Rectal smooth muscle tissue (tissue), 1 donor: ENCODE measurements at regions not wholly inside any gene's neighbourhood (a gene's known extent, or its start where the extent isn't known, plus 50 kb on each side); places are given as distances from the start of the nearest gene placed in this dataset.

ENCODE experiments used
- H3K27ac ChIP-seq: one replicate; pipeline ENCODE4 v1.7.0; 2013; ENCODE audit warnings: low read depth, low read length, inconsistent platforms
- H3K27me3 ChIP-seq: one replicate; pipeline ENCODE4 v1.7.0; 2013; ENCODE audit warnings: low read length; ENCODE audit not compliant: control insufficient read depth, insufficient read depth
- H3K36me3 ChIP-seq: one replicate; pipeline ENCODE4 v1.7.0; 2013; ENCODE audit warnings: low read length; ENCODE audit not compliant: control insufficient read depth, insufficient read depth
- H3K4me1 ChIP-seq: one replicate; pipeline ENCODE4 v1.7.0; 2013; ENCODE audit warnings: low read length; ENCODE audit not compliant: control insufficient read depth, insufficient read depth
- H3K4me3 ChIP-seq: one replicate; pipeline ENCODE4 v1.7.0; 2013; ENCODE audit warnings: low read length
- H3K9ac ChIP-seq: one replicate; pipeline ENCODE4 v1.7.0; 2013; ENCODE audit warnings: low read length

DNA sequence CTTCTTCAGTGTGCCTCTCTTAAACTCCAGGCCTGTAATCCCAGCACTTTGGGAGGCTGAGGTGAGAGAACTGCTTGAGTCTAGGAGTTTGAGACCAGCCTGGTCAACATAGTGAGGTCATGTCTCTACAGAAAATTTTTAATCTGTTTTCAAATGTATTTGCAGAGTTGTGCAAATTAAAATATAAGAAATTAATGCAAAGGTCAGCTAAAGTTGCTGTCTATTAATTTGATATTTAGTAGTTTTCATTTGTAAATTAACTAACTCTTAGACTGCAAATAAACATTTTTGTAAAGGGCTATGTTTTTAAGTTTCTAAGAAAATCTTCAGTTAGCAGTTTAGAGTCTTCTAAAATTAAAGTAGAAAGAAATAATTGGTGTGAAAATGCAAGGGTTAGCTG, 99.9 kb upstream of the TJP1 start:
- no peak overlapping the region for H3K4me3 ChIP-seq
- no peaks in the 10 kb centered on the region for H3K36me3 ChIP-seq
- H3K27ac ChIP-seq, result no peak overlapping the region
- H3K9ac ChIP-seq, result no peak overlapping the region
- H3K4me1 ChIP-seq, result no peaks in the 10 kb centered on the region
- H3K27me3 ChIP-seq, result no peaks in the 10 kb centered on the region

DNA sequence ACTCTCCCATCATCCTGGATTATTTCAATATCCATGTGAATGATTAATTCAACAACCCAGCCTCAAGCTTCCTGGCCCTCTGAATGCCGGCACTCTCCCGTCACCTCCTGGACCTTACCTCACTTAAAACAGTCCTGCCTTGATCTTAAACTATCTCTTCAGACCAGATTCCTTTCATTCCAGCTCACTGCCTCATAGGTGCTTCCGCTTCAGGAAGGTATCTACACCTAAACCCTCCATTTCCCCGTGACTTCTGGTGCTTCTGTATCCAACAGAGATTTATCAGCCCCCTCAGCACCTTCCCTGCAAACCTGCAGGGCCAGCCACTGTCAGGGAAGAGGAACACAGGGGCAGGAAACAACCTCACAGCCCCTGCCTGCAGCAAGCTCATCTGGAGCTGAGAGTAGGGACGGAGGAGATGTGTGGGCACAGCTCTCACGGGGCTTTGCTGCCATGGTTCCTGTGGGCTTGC, 98.9 kb upstream of the TJP1 start:
- Histone ChIP-seq H3K9ac (no peak overlapping the region), H3K4me1 (no peaks in the 10 kb centered on the region), H3K36me3 (no peaks in the 10 kb centered on the region), H3K27me3 (no peaks in the 10 kb centered on the region), H3K27ac (no peak overlapping the region), H3K4me3 (no peak overlapping the region)

DNA sequence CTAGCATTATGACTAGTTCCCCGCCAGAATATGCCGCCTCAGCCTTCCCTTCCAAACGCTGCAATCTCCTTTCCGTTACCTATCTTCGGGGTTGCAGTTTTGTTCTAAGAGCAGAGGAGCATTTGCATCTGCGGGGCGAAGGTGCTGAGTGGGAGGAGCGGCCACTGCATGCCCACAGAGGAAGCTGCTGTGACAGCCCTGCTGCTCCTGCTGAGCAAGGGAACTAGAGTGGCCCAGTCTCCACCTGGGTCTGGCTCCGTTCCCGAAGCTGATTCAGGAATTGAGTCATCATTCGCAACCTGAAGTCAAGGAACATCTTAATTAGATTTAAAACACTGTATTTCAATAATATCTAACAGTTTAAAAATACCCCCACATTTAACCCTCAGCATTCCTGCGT, 98.2 kb upstream of the TJP1 start:
- H3K27me3 ChIP-seq, result no peaks in the 10 kb centered on the region
- H3K36me3 ChIP-seq, result no peaks in the 10 kb centered on the region
- no peak overlapping the region for H3K27ac ChIP-seq
- H3K4me3 ChIP-seq, result no peak overlapping the region
- H3K4me1 ChIP-seq, result no peaks in the 10 kb centered on the region
- no peak overlapping the region for H3K9ac ChIP-seq

DNA sequence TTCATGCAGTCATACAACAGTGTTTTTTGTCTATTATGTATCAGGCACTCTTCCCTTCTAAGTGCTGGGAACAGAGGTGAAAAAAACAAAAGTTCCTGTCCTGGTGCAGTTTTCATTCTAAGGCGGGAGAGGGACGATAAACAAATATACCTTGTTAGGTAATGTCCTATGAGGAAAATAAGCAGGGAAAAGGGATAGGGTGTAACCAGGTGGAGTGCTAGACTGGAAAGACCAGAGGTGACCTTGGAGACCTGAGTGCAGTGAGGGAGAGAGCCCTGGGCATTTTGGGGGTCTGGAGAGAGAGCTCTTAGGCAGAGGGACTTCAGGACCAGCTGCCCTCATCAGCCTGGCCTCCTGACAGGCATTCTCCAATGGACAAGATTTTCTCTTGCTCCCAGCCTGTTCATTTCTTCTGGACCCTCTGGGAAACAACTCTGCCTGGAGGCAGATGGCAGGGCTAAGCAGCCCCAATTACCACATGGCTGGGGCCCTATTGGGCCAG, 97.2 kb upstream of the TJP1 start:
- no peak overlapping the region for H3K4me3 ChIP-seq
- H3K27ac ChIP-seq, result no peak overlapping the region
- peaks cover under 1% of the 10 kb centered on the region for H3K4me1 ChIP-seq
- no peaks in the 10 kb centered on the region for H3K27me3 ChIP-seq
- H3K9ac ChIP-seq, result no peak overlapping the region
- no peaks in the 10 kb centered on the region for H3K36me3 ChIP-seq

DNA sequence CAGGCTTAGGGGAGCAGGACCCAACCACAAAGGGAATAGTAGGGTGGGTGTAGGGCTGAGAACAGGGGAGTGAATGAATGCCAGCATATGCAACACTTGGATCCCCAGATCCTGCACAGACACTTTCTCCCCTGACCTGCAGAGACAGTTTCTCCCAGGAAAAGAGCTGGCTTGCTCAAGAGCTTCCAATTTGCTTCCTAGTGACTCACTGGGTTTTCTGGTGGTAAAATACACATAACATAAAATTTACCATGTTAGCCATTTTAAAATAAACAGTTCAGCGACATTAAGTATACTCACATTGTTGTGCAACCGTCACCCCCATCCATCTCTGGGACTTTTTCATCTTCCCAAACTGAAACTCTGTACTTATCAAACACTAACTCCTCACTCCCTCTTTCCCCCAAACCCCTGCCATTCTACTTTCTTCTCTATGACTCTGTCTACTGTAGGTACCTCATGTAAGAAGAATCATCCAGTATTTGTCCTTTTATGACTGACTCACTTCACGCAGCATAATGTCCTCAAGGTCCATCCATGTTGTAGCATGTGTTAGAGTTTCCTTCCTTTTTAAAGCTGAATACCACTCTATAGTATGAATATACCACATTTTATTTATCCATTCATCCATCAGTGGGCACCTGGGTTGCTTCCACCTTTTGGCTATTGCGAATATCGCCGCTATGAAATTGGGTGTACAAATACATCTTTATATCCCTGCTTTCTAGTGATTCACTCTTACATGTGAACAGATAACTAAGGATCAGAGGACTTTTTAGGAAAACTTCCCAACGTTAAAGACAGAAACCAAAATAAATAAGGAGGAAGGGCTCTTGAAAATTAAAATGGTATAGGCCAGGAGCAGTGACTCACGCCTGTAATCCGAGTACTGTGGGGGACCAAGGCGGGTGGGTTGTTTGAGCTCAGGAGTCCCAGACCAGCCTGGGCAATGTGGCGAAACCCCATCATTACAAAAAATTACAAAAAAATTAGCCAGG, 95.6 kb upstream of the TJP1 start:
- Histone ChIP-seq H3K27ac (no peak overlapping the region), H3K27me3 (no peaks in the 10 kb centered on the region), H3K4me1 (peaks cover 10% of the 10 kb centered on the region), H3K9ac (no peak overlapping the region), H3K36me3 (no peaks in the 10 kb centered on the region), H3K4me3 (no peak overlapping the region)

DNA sequence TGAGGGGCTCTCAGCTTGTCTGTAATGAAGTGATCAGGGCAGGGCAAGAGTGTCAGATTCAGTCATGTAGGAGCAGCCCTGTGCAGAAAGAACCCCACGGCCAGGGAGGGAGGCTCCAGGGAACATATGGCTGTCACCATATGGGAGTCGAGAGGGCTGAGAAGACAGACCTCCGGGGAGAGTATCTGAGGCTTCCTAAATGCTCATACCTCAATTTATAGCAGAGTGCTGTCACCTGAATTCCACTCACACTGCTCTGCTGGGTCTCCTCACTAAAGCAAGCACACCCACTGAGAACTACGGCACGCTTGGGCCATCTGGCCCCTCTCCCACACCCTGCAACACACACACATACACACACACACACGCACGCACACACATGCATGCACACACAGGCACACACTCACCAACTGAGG, 92.3 kb upstream of the TJP1 start:
- H3K4me1 ChIP-seq, result peaks cover 11% of the 10 kb centered on the region
- no peak overlapping the region for H3K4me3 ChIP-seq
- H3K9ac ChIP-seq, result no peak overlapping the region
- H3K27me3 ChIP-seq, result no peaks in the 10 kb centered on the region
- no peaks in the 10 kb centered on the region for H3K36me3 ChIP-seq
- no peak overlapping the region for H3K27ac ChIP-seq

DNA sequence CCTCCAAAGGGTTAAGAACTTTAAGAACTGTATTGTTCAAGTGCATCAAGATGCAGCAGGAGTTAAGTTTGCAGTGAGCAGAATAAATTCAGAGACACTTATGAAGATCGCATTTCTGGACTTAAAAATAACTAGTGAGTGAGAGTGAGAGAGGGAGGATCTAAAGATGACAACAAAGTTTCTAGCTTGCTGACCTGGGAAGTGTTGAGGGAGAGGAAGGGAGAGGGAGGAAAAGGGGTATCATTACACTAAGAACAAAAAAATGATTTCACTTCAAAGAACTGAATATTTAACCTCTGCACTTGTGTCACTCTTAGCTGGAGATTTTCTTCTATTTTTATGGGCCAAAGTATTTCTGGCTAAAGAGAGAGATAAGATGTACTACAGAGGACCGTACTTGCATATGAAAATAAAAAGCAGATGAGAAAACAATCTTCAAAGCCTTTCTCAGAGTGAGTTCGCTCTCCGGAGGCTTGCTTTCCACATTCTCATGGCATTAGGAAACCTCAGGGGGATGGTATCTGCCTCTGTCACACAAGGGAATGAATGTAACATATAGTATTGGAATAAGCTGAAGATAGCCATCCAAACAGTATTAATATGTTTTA, 91.4 kb upstream of the TJP1 start:
- Histone ChIP-seq H3K27me3 (no peaks in the 10 kb centered on the region), H3K36me3 (no peaks in the 10 kb centered on the region), H3K4me3 (no peak overlapping the region), H3K27ac (no peak overlapping the region), H3K4me1 (peaks cover 13% of the 10 kb centered on the region), H3K9ac (no peak overlapping the region)

DNA sequence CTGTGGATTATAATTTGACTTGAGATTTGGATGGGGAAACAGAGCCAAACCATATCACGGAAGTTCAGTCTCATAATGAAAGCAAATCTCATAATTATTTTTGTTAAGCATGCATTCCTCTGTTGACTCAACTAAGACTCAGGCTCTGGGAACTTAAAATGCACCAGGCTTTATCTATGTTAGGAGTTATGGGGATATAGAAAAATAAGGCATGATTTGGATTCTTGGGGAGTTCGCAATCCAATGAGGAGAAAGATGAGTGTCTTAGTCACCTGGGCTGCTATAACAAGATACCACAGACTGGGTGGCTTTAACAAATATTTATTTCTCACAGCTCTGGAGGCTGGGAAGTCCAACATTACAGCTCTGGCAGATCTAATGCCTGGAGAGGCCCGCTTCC, 89.4 kb upstream of the TJP1 start:
- peaks cover 13% of the 10 kb centered on the region for H3K4me1 ChIP-seq
- H3K9ac ChIP-seq, result no peak overlapping the region
- H3K27me3 ChIP-seq, result no peaks in the 10 kb centered on the region
- no peak overlapping the region for H3K4me3 ChIP-seq
- H3K36me3 ChIP-seq, result no peaks in the 10 kb centered on the region
- no peak overlapping the region for H3K27ac ChIP-seq

DNA sequence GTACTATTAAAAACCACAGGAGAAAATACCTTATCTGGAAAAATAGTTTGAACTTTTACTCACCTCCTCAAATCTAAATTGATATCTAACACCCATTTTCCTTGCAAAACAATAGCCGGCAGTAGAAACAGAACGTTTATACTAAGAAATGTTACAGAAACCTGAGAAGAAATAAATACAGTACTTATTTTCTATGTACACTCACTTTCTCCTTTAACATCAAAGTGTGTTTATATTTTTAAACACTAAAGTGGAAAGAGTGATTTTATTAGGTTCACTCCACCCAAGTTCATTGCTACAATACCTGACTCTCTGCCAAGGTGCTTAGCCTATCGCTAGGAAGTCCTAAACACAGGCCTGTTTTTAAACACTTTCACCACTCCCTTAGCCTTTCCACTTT, 87.8 kb upstream of the TJP1 start:
- Histone ChIP-seq H3K9ac (no peak overlapping the region), H3K4me1 (peaks cover 13% of the 10 kb centered on the region), H3K36me3 (no peaks in the 10 kb centered on the region), H3K27me3 (no peaks in the 10 kb centered on the region), H3K27ac (no peak overlapping the region), H3K4me3 (no peak overlapping the region)

DNA sequence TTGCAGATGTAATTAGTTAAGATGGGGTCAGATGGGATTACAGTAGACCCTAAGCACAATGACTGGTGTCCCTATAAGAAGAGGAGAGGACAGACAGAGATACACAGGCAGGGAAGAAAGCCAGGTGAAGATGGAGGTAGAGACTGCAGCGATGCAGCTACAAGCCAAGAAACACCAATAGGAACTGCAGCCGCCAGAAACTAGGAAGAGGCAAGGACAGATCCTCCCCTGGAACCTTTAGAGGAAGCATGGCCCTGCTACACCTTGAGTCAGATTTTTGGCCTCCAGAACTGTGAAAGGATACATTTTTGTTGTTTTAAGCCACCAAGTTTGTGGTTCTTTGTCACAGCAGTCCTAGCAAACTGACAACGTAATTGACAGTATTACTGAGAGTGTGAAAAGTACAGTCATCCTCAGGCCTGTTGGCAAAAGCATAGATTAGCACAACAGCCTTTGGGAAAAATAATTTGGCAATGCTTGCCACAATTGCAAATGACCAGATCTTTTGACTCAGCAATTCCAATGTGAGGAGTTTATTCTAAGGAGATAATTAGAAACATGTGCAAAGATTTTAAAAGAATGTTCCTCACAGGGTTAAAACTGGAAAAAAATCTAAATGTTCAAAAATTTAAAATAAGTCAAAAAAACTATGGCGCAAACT, 82.6 kb upstream of the TJP1 start:
- no peak overlapping the region for H3K4me3 ChIP-seq
- no peak overlapping the region for H3K27ac ChIP-seq

DNA sequence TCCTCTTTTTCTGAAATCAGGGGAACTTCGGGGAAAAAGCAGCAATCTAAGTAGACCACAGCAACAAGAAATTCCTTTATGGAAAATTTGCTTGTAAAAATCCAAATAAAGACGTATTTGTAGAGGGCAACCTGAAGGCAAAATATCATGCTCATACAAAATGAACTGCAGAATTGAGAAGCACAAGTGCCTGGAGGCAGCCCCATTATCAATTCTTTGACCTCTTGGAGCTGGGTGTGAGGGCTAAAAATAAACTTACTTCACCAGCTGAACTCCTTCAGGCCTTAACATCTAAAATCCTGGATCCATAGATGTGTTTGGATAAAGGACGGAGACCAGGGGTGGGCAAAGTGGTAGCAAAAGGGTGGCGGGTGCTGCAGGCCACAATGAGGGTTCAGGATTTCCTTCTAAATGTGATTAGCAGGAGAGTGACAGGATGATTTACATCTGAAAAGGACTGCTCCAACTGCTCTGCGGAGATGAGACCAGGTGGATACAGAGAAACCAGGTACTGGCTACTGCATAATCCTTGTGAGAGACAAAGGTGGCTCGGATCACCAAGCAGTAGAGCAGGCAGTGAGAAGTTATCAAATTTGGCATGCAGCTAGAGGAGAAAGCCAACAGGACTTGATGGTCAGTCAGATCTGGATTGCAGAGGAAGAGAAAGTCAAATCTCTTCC, 81.7 kb upstream of the TJP1 start:
- H3K27ac ChIP-seq, result no peak overlapping the region
- H3K4me3 ChIP-seq, result no peak overlapping the region
- no peak overlapping the region for H3K9ac ChIP-seq
- no peaks in the 10 kb centered on the region for H3K4me1 ChIP-seq
- no peaks in the 10 kb centered on the region for H3K27me3 ChIP-seq
- no peaks in the 10 kb centered on the region for H3K36me3 ChIP-seq

More for the DNA sequence above, 82.6 kb upstream of the TJP1 start:
- H3K36me3 ChIP-seq, result no peaks in the 10 kb centered on the region
- peaks cover 3% of the 10 kb centered on the region for H3K4me1 ChIP-seq
- no peak overlapping the region for H3K9ac ChIP-seq
- no peaks in the 10 kb centered on the region for H3K27me3 ChIP-seq

DNA sequence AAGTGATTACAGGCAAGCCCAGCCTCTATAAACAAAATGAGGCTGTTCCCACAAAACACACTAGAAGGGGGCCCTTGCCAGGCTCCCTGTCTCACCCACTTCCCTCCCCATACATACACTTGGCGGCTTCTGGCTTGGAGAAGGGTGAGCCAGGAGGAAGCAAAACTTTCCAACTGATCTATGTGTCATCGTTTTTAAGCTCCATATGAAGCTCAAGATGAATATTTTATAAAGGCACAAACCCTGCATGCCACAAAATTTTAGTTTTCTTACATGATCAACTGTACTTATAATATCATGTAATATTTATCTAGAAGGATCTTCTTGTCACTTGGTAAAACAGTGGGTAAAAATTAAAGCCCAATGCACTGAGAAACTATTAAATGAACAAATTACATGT, 80.8 kb upstream of the TJP1 start:
- no peaks in the 10 kb centered on the region for H3K36me3 ChIP-seq
- no peak overlapping the region for H3K9ac ChIP-seq
- no peaks in the 10 kb centered on the region for H3K4me1 ChIP-seq
- H3K27ac ChIP-seq, result no peak overlapping the region
- no peaks in the 10 kb centered on the region for H3K27me3 ChIP-seq
- no peak overlapping the region for H3K4me3 ChIP-seq
